T-cell (primary cell): ENCODE measurements at regions not wholly inside any gene's neighbourhood (a gene's known extent, or its start where the extent isn't known, plus 50 kb on each side); places are given as distances from the start of the nearest gene placed in this dataset.

Source experiments
- ATAC-seq, 4 experiments: fragments of 200-7000 bp in 3 of 4; fragments of 150-1000 bp in 1 of 4; cut with Tn5 transposase; replicated peaks in 1 of 4; 1 replicate in 3 of 4; 2 replicates in 1 of 4; pipeline ENCODE4 v1.10.0; 2021; ENCODE audit warnings: moderate library complexity in 3 of 4, mild to moderate bottlenecking in 2 of 4, moderate number of reproducible peaks in 1 of 4
- CTCF ChIA-PET, 2 donors: fragments of 300-600 bp; sonication (Branson Sonifier 250); formaldehyde crosslinking; loops; one replicate each; lab custom pipeline; 2022; ENCODE audit warnings: antibody characterized with exemption in 2 of 2; lab: Charles Lee
- POLR2A ChIA-PET, 2 donors: fragments of 300-600 bp; sonication (Branson Sonifier 250); formaldehyde crosslinking; loops; one replicate each; lab custom pipeline; 2022; ENCODE audit warnings: antibody characterized with exemption in 2 of 2; lab: Charles Lee
- DNase-seq, 35 experiments: peaks; one replicate each; pipeline versions ENCODE4 v3.0.0 to v3.0.0-alpha.2; 2013 to 2023
- H3K27ac ChIP-seq: one replicate; pipeline ENCODE4 v1.5.1; 2013; ENCODE audit warnings: low read length
- H3K27me3 ChIP-seq, 2 experiments: replicated peaks in 1 of 2; 1 replicate in 1 of 2; 2 replicates in 1 of 2; pipeline versions ENCODE4 v1.6.1 to v1.7.0; 2013; ENCODE audit warnings: low read length in 1 of 2, mixed read lengths in 1 of 2; ENCODE audit not compliant: control insufficient read depth in 2 of 2, insufficient read depth in 2 of 2; ENCODE audit errors: extremely low read depth in 1 of 2
- H3K36me3 ChIP-seq, 2 donors: 1 replicate in 1 of 2; 2 replicates in 1 of 2; pipeline versions ENCODE4 v1.6.1 to v1.7.0; 2013; ENCODE audit warnings: low read length in 1 of 2; ENCODE audit not compliant: control insufficient read depth in 2 of 2, insufficient read depth in 1 of 2; ENCODE audit errors: extremely low read depth in 1 of 2
- H3K4me1 ChIP-seq, 2 experiments: 1 replicate in 1 of 2; 2 replicates in 1 of 2; pipeline versions ENCODE4 v1.6.1 to v1.7.0; 2013; ENCODE audit warnings: low read length in 2 of 2, mixed read lengths in 1 of 2; ENCODE audit not compliant: insufficient read depth in 2 of 2, control insufficient read depth in 1 of 2; ENCODE audit errors: extremely low read depth in 1 of 2
- H3K4me3 ChIP-seq, 2 donors: 1 replicate in 1 of 2; 2 replicates in 1 of 2; pipeline versions ENCODE4 v1.5.1 to v1.7.0; 2013; ENCODE audit warnings: mild to moderate bottlenecking in 2 of 2, low read length in 1 of 2, moderate library complexity in 1 of 2; ENCODE audit not compliant: control insufficient read depth in 1 of 2; ENCODE audit errors: extremely low read depth in 1 of 2
- H3K9me3 ChIP-seq: 2 replicates; pipeline ENCODE4 v1.7.0; 2013
- H3K27ac Mint-ChIP-seq, 2 donors: one replicate each; pipeline ENCODE4 v1.8.0; 2020 to 2021; ENCODE audit warnings: mild to moderate bottlenecking in 2 of 2, mixed read lengths in 2 of 2
- H3K27me3 Mint-ChIP-seq, 2 donors: one replicate each; pipeline ENCODE4 v1.8.0; 2021 to 2022; ENCODE audit warnings: mixed read lengths in 2 of 2
- H3K36me3 Mint-ChIP-seq: one replicate; pipeline ENCODE4 v1.8.0; 2021; ENCODE audit warnings: mixed read lengths
- H3K4me1 Mint-ChIP-seq, 3 donors: one replicate each; pipeline ENCODE4 v1.8.0; 2020 to 2022; ENCODE audit warnings: mixed read lengths in 3 of 3, mild to moderate bottlenecking in 1 of 3
- H3K4me3 Mint-ChIP-seq, 3 donors: one replicate each; pipeline ENCODE4 v1.8.0; 2020 to 2022; ENCODE audit warnings: mild to moderate bottlenecking in 3 of 3, mixed read lengths in 3 of 3, moderate library complexity in 3 of 3
- H3K9me3 Mint-ChIP-seq, 3 donors: one replicate each; pipeline ENCODE4 v1.8.0; 2020 to 2022; ENCODE audit warnings: mixed read lengths in 3 of 3
- WGBS: methylation state at CpG from one replicate; pipeline ENCODE4 v1.1.5; 2013; ENCODE audit warnings: missing lambda C conversion rate; ENCODE audit not compliant: insufficient coverage; 5-methylcytosine and 5-hydroxymethylcytosine counted together

- peaks cover 3 to 8% of the 10 kb centered on the region in 2 donors for H3K27me3 Mint-ChIP-seq
- POLR2A ChIA-PET: no interaction called here
- 75% methylated on average over 1 of the region's 2 CpGs for WGBS
Measured at GRCh38 chr2:220509096-220509757, 881.8 kb downstream of the SLC4A3 start.

GRCh38 chr2:220509966-220510365, 882.5 kb downstream of the SLC4A3 start:
- Histone ChIP-seq H3K27ac (no peak overlapping the region), H3K4me3 (no peak overlapping the region), H3K4me1 (no peaks in the 10 kb centered on the region), H3K27me3 (no peaks in the 10 kb centered on the region), H3K9me3 (no peaks in the 10 kb centered on the region), H3K36me3 (no peaks in the 10 kb centered on the region)
- peaks cover 0 to 5% (median 0%) of the 10 kb centered on the region in 3 donors for H3K9me3 Mint-ChIP-seq
- no peaks in the 10 kb centered on the region for H3K36me3 Mint-ChIP-seq
- ChIA-PET CTCF (no interaction called here), POLR2A (no interaction called here)
- DNase-seq (no peak), ATAC-seq (no peak)
- peaks cover under 1 to 5% of the 10 kb centered on the region in 2 donors for H3K27me3 Mint-ChIP-seq
- H3K4me3 Mint-ChIP-seq: no peak overlapping the region
- WGBS: 90% methylated on average over 2 of the region's 6 CpGs
- H3K27ac Mint-ChIP-seq: no peak overlapping the region
- H3K4me1 Mint-ChIP-seq: no peaks in the 10 kb centered on the region

More at GRCh38 chr2:220509096-220509757, 881.8 kb downstream of the SLC4A3 start:
- DNase-seq (no peak), ATAC-seq (no peak)
- Mint-ChIP-seq H3K27ac (no peak overlapping the region), H3K36me3 (no peaks in the 10 kb centered on the region), H3K4me1 (no peaks in the 10 kb centered on the region), H3K4me3 (no peak overlapping the region), H3K9me3 (peaks cover 0 to 5% (median 0%) of the 10 kb centered on the region in 3 donors)
- H3K27ac ChIP-seq: no peak overlapping the region
- no peaks in the 10 kb centered on the region for H3K27me3 ChIP-seq
- H3K4me1 ChIP-seq: no peaks in the 10 kb centered on the region
- CTCF ChIA-PET: no interaction called here
- H3K36me3 ChIP-seq: no peaks in the 10 kb centered on the region
- no peaks in the 10 kb centered on the region for H3K9me3 ChIP-seq
- H3K4me3 ChIP-seq: no peak overlapping the region

- no CpG with 5 or more reads among the region's 3 CpGs for WGBS
- no peaks in the 10 kb centered on the region for H3K27me3 ChIP-seq
- peaks cover 0 to 3% of the 10 kb centered on the region in 2 donors for H3K27me3 Mint-ChIP-seq
- no peak overlapping the region for H3K4me3 Mint-ChIP-seq
- H3K27ac Mint-ChIP-seq: no peak overlapping the region
- H3K4me1 Mint-ChIP-seq: no peaks in the 10 kb centered on the region
- POLR2A ChIA-PET: no interaction called here
- H3K27ac ChIP-seq: no peak overlapping the region
- DNase-seq: no peak
- H3K36me3 ChIP-seq: no peaks in the 10 kb centered on the region
- no peaks in the 10 kb centered on the region for H3K4me1 ChIP-seq
- no peak overlapping the region for H3K4me3 ChIP-seq
- H3K9me3 ChIP-seq: no peaks in the 10 kb centered on the region
- H3K36me3 Mint-ChIP-seq: no peaks in the 10 kb centered on the region
- H3K9me3 Mint-ChIP-seq: peaks cover 0 to 5% (median 0%) of the 10 kb centered on the region in 3 donors
- no peak for ATAC-seq
- CTCF ChIA-PET: no interaction called here
Measured at GRCh38 chr2:220510668-220511067, 883.2 kb downstream of the SLC4A3 start.

GRCh38 chr2:220512419-220512818, 885.0 kb downstream of the SLC4A3 start:
- ATAC-seq: no peak

GRCh38 chr2:220513573-220514288, 886.3 kb downstream of the SLC4A3 start:
- no peaks in the 10 kb centered on the region for H3K36me3 Mint-ChIP-seq
- ATAC-seq: no peak
- H3K4me3 Mint-ChIP-seq: no peak overlapping the region
- H3K36me3 ChIP-seq: no peaks in the 10 kb centered on the region
- no peak overlapping the region for H3K27ac ChIP-seq
- no peaks in the 10 kb centered on the region for H3K4me1 ChIP-seq
- H3K9me3 ChIP-seq: no peaks in the 10 kb centered on the region
- H3K27ac Mint-ChIP-seq: no peak overlapping the region
- no peaks in the 10 kb centered on the region for H3K27me3 Mint-ChIP-seq
- H3K9me3 Mint-ChIP-seq: no peaks in the 10 kb centered on the region
- H3K4me1 Mint-ChIP-seq: no peaks in the 10 kb centered on the region
- DNase-seq: no peak
- WGBS: 0% methylated on average over 1 of the region's 2 CpGs
- ChIA-PET CTCF (interaction anchor here in 1 of 2 donors (0.7 kb wide), 1 partner anchor 14 kb away, joined by 4 read pairs; no protein-coding TSS in a partner anchor), POLR2A (no interaction called here)
- no peak overlapping the region for H3K4me3 ChIP-seq
- no peaks in the 10 kb centered on the region for H3K27me3 ChIP-seq

More at GRCh38 chr2:220512419-220512818, 885.0 kb downstream of the SLC4A3 start:
- Mint-ChIP-seq H3K4me1 (no peaks in the 10 kb centered on the region), H3K36me3 (no peaks in the 10 kb centered on the region), H3K27me3 (peaks cover 0 to 3% of the 10 kb centered on the region in 2 donors), H3K9me3 (peaks cover 0 to 4% (median 0%) of the 10 kb centered on the region in 3 donors), H3K4me3 (no peak overlapping the region), H3K27ac (no peak overlapping the region)
- no peak overlapping the region for H3K4me3 ChIP-seq
- H3K4me1 ChIP-seq: no peaks in the 10 kb centered on the region
- no peaks in the 10 kb centered on the region for H3K9me3 ChIP-seq
- ChIA-PET CTCF (no interaction called here), POLR2A (no interaction called here)
- DNase-seq: no peak
- no peaks in the 10 kb centered on the region for H3K36me3 ChIP-seq
- WGBS: no CpG with 5 or more reads among the region's 2 CpGs
- no peak overlapping the region for H3K27ac ChIP-seq
- no peaks in the 10 kb centered on the region for H3K27me3 ChIP-seq

- no peak overlapping the region for H3K4me3 Mint-ChIP-seq
- no peak for DNase-seq
- Histone ChIP-seq H3K4me1 (no peaks in the 10 kb centered on the region), H3K27ac (no peak overlapping the region), H3K9me3 (no peaks in the 10 kb centered on the region), H3K36me3 (no peaks in the 10 kb centered on the region), H3K4me3 (no peak overlapping the region), H3K27me3 (no peaks in the 10 kb centered on the region)
- no peaks in the 10 kb centered on the region for H3K9me3 Mint-ChIP-seq
- 84% methylated on average over 5 of the region's 5 CpGs for WGBS
- H3K27ac Mint-ChIP-seq: no peak overlapping the region
- no peaks in the 10 kb centered on the region for H3K4me1 Mint-ChIP-seq
- POLR2A ChIA-PET: no interaction called here
- no peaks in the 10 kb centered on the region for H3K36me3 Mint-ChIP-seq
- no peaks in the 10 kb centered on the region for H3K27me3 Mint-ChIP-seq
- CTCF ChIA-PET: no interaction called here
- no peak for ATAC-seq
Measured at GRCh38 chr2:220521551-220521950, 894.1 kb downstream of the SLC4A3 start.
